GM12872 (cell line): ENCODE measurements at regions not wholly inside any gene's neighbourhood (a gene's known extent, or its start where the extent isn't known, plus 50 kb on each side); places are given as distances from the start of the nearest gene placed in this dataset.

Source experiments
- CTCF ChIP-seq: IDR thresholded peaks from 3 replicates; pipeline ENCODE4 v1.5.1; 2011; ENCODE audit warnings: low read depth, mild to moderate bottlenecking, low read length, moderate library complexity; ENCODE audit not compliant: insufficient read depth

- no peak for TF ChIP-seq CTCF
These were observed 240.9 kb downstream of the MYCN start for GRCh38 chr2:16181062-16181740.

DNA sequence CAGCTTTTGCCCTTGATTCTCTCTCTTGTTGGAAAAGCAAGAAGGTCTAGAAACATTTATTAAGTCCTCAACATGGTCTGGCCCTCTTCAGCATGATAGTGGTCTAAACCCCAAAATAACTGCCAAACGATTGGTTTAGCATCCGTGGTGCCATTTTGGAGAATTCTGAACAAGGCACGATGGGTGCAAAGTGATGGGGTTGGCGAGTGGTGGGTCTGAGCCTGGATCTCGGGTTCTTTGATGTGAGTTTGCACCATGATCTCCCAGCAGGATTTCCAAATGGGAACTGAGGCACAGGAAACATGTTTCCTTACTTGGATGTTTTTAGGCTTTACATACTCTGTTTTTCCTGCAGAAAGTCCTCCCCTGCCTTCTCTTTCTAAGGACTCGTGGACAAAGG, 240.3 kb downstream of the MYCN start:
- TF ChIP-seq CTCF, result no peak

- no peak for TF ChIP-seq CTCF
These were observed 239.5 kb downstream of the MYCN start for GRCh38 chr2:16179701-16180416.

GRCh38 chr2:16178551-16179130, 238.3 kb downstream of the MYCN start:
- TF ChIP-seq CTCF, result no peak

DNA sequence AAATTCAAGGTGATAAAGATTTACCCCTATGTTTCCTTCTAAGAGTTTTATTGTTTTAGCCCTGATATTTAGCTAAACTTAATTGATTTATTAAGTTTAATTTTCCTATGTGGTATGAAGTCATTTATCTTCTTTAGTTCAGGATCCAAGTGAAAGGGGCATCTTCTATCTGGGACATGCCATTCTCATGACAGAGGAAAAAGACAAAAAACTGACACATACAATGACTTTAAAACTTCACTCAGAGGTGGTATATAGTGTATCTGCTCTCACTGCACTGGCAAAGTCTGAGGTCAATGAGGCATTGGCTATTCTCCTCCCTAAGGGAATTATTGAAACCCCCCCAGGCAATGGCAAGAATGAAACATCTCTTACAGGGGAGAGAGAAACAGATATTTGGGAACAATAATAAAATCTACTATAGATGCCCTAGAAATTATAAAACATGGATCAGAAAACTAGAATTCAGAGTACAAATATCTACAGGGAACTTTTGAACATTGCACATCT, 237.4 kb downstream of the MYCN start:
- no peak for TF ChIP-seq CTCF

DNA sequence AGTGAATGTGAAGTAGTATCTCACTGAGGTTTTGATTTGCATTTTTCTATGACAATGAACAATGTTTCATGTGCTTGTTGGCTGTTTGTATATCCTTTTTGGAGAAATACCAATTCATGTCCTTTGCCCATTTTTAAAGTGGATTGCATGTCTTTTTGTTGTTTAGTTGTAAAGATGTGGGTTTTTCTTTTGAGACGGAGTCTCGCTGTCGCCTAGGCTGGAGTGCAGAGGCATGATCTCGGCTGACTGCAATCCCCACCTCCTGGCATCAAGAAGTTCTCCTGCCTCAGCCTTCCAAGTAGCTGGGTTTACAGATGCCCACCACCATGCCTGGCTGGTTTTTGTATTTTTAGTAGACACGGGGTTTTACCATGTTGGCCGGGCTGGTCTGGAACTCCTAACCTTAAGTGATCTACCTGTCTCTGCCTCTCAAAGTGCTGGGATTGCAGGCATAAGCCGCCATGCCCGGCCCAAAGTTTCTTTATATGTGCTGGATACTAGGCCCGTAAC, 236.7 kb downstream of the MYCN start:
- no peak for TF ChIP-seq CTCF

GRCh38 chr2:16175247-16175825, 235.0 kb downstream of the MYCN start:
- TF ChIP-seq CTCF, result no peak
